Thyroid gland (tissue), 4 donors: ENCODE measurements at regions not wholly inside any gene's neighbourhood (a gene's known extent, or its start where the extent isn't known, plus 50 kb on each side); places are given as distances from the start of the nearest gene placed in this dataset.

Experiments
- POLR2A ChIP-seq, 2 donors: fragments of 450-650 bp; IDR thresholded peaks; one replicate each; pipeline ENCODE4 v1.6.1; 2017; ENCODE audit warnings: antibody characterized with exemption in 2 of 2, mild to moderate bottlenecking in 2 of 2, moderate library complexity in 1 of 2
- TF ChIP-seq, protein P1 (sequence below), 6 experiments: fragments of 200-600 bp in 3 of 6; fragments of 450-650 bp in 3 of 6; sonication (generic) in 3 of 6; IDR thresholded peaks; one replicate each; pipeline ENCODE4 v1.5.1; 2016 to 2019; ENCODE audit warnings: antibody characterized with exemption in 6 of 6, mild to moderate bottlenecking in 2 of 6, inconsistent platforms in 1 of 6, moderate library complexity in 1 of 6

DNA sequence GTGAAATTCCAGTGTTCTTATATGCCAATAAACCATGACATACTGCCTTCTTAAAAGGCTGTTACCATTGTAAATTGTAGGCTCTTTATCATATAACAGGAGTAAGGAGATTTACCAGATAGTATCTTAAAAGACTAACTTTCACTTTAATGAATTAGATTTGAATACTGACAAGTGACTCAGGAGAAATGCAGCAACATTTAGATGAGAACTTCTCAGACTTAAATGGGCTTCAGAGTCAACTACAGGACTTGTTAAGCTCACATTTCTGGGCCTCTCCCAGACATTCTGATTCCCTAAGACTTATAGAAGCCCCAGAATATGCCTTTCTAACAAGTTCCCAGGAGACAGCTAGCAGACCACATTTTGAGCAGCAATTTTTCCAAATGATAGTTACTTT is 466.3 kb downstream of the ARL4A start:
- TF ChIP-seq, protein P1, sequence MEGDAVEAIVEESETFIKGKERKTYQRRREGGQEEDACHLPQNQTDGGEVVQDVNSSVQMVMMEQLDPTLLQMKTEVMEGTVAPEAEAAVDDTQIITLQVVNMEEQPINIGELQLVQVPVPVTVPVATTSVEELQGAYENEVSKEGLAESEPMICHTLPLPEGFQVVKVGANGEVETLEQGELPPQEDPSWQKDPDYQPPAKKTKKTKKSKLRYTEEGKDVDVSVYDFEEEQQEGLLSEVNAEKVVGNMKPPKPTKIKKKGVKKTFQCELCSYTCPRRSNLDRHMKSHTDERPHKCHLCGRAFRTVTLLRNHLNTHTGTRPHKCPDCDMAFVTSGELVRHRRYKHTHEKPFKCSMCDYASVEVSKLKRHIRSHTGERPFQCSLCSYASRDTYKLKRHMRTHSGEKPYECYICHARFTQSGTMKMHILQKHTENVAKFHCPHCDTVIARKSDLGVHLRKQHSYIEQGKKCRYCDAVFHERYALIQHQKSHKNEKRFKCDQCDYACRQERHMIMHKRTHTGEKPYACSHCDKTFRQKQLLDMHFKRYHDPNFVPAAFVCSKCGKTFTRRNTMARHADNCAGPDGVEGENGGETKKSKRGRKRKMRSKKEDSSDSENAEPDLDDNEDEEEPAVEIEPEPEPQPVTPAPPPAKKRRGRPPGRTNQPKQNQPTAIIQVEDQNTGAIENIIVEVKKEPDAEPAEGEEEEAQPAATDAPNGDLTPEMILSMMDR (IDR thresholded peaks at IDR 0.05) = no peak
- no peak for TF ChIP-seq POLR2A (IDR thresholded peaks at IDR 0.05)
